ENCODE measurements at regions not wholly inside any gene's neighbourhood (a gene's known extent, or its start where the extent isn't known, plus 50 kb on each side); places are given as distances from the start of the nearest gene placed in this dataset.

- no peak overlapping the region for H3K4me3 ChIP-seq (replicated peaks in 1 of 3; ENCODE audit: insufficient read depth in 1 of 3, low read depth in 1 of 3, low read length in 3 of 3)
- FAIRE-seq (no peak), DNase-seq (ENCODE audit: low read depth, low spot score) (no peak)
- H3K79me2 ChIP-seq (ENCODE audit: control insufficient read depth, insufficient read depth, low read length): no peaks in the 10 kb centered on the region
- ChIA-PET CTCF (interaction anchor here (2.3 kb wide), 1 partner anchor 247 kb away, joined by 7 read pairs; no protein-coding TSS in a partner anchor), POLR2A (no interaction called here)
- no peak overlapping the region for H3K4me2 ChIP-seq (ENCODE audit: insufficient read depth, low read length)
- dilution Hi-C loops (cut with MboI; ENCODE audit: extremely low pct_ligation_motif_present, low sequenced_read_pairs) (no loop called here), intact Hi-C loops (cut with micrococcal nuclease) (no loop called here)
- no peak overlapping the region for H3K27ac ChIP-seq (ENCODE audit: insufficient read depth, low read depth, low read length)
- no peak overlapping the region for H2AFZ ChIP-seq (ENCODE audit: low read depth, low read length)
- H3K4me1 ChIP-seq (ENCODE audit: control insufficient read depth, extremely low read depth, insufficient read depth, low read length): no peaks in the 10 kb centered on the region
- TF ChIP-seq GATA2 (IDR thresholded peaks at IDR 0.05; ENCODE audit: insufficient read depth, insufficient read length, low read depth, low read length) (no peak), CTCF (IDR thresholded peaks at IDR 0.05; ENCODE audit: extremely low read depth in 1 of 2, insufficient read depth in 1 of 2, low read depth in 1 of 2, low read length in 2 of 2) (no peak), EZH2 (IDR thresholded peaks at IDR 0.05; ENCODE audit: borderline replicate concordance, low read depth, low read length, severe bottlenecking) (no peak), FOS (IDR thresholded peaks at IDR 0.05; ENCODE audit: borderline replicate concordance, insufficient read depth, low read length) (no peak), MAX (IDR thresholded peaks at IDR 0.05; ENCODE audit: insufficient read depth, insufficient read length) (no peak), JUN (IDR thresholded peaks at IDR 0.05; ENCODE audit: borderline replicate concordance, insufficient read depth, insufficient read length, low read depth) (no peak), POLR2A (IDR thresholded peaks at IDR 0.05; ENCODE audit: low read depth, low read length) (no peak), MYC (IDR thresholded peaks at IDR 0.05; ENCODE audit: low read depth, low read length) (no peak), POLR2AphosphoS5 (IDR thresholded peaks at IDR 0.05; ENCODE audit: insufficient read depth, low read depth, low read length) (no peak)
- no peaks in the 10 kb centered on the region for H3K9me1 ChIP-seq (replicated peaks; ENCODE audit: control insufficient read depth, extremely low read depth, insufficient read depth, low read length)
- H4K20me1 ChIP-seq (replicated peaks; ENCODE audit: control insufficient read depth, extremely low read depth, insufficient read depth, low read length): no peaks in the 10 kb centered on the region
- no TSS peak for BruUV-seq (replicated peaks)
- no peak overlapping the region for H3K9ac ChIP-seq (replicated peaks; ENCODE audit: extremely low read depth, insufficient read depth, low read length)
- no peaks in the 10 kb centered on the region for H3K36me3 ChIP-seq (ENCODE audit: control insufficient read depth in 2 of 2, extremely low read depth in 1 of 2, insufficient read depth in 2 of 2, low read length in 2 of 2)
- no peaks in the 10 kb centered on the region for H3K27me3 ChIP-seq (ENCODE audit: control insufficient read depth in 2 of 2, insufficient read depth in 2 of 2, low read length in 2 of 2)
- H3K9me3 ChIP-seq (replicated peaks; ENCODE audit: control insufficient read depth, insufficient read depth, low read length): no peaks in the 10 kb centered on the region
Measured at GRCh38 chr2:11079136-11079824, 76.0 kb upstream of the SLC66A3 start.
